Left lung (tissue), 4 donors: ENCODE measurements at regions not wholly inside any gene's neighbourhood (a gene's known extent, or its start where the extent isn't known, plus 50 kb on each side); places are given as distances from the start of the nearest gene placed in this dataset.

Experiments used
- ATAC-seq: fragments of 200-7000 bp; cut with Tn5 transposase; one replicate; pipeline ENCODE4 v1.9.1; 2020; ENCODE audit warnings: moderate library complexity
- DNase-seq, 4 donors: peaks; one replicate each; pipeline ENCODE4 v3.0.0-alpha.2; 2013 to 2020
- H3K27ac ChIP-seq, 2 donors: fragments of 200-600 bp; sonication (generic) in 1 of 2; one replicate each; pipeline versions ENCODE4 v1.5.0 to v1.8.0; 2020 to 2021
- H3K27me3 ChIP-seq, 2 donors: fragments of 200-600 bp; sonication (generic) in 1 of 2; one replicate each; pipeline versions ENCODE4 v1.5.0 to v1.8.0; 2020 to 2021
- H3K36me3 ChIP-seq, 2 donors: fragments of 200-600 bp; sonication (generic) in 1 of 2; one replicate each; pipeline versions ENCODE4 v1.5.0 to v1.8.0; 2020 to 2021
- H3K4me1 ChIP-seq, 2 donors: fragments of 200-600 bp; one replicate each; pipeline ENCODE4 v1.8.0; 2021
- H3K4me3 ChIP-seq, 2 donors: fragments of 200-600 bp; sonication (generic) in 1 of 2; one replicate each; pipeline versions ENCODE4 v1.5.0 to v1.8.0; 2020 to 2021; ENCODE audit warnings: mild to moderate bottlenecking in 1 of 2
- H3K9me3 ChIP-seq, 2 donors: fragments of 200-600 bp; sonication (generic) in 1 of 2; one replicate each; pipeline versions ENCODE4 v1.5.0 to v1.8.0; 2020 to 2021
- CTCF ChIP-seq, 2 donors: fragments of 200-600 bp; sonication (generic) in 1 of 2; IDR thresholded peaks; one replicate each; pipeline versions ENCODE4 v1.5.0 to v1.8.0; 2021; ENCODE audit warnings: antibody characterized with exemption in 2 of 2
- intact Hi-C, 2 donors: fragments of 100-400 bp; cut with DNase I; formaldehyde crosslinking; loops; one replicate each; pipeline versions ENCODE4 v1.11.2 to v1.14.2; 2022
- donor health status: DM: no; HTN: yes; CAD: no.
- donor health status: DM: no; HTN: no; CAD: no.

GRCh38 chr4:33065749-33066148 is 2345.6 kb downstream of the PCDH7 start:
- H3K4me1 ChIP-seq = no peaks in the 10 kb centered on the region
- intact Hi-C loops = no loop called here
- peaks cover 0 to 7% of the 10 kb centered on the region in 2 donors for H3K9me3 ChIP-seq
- H3K36me3 ChIP-seq = no peaks in the 10 kb centered on the region
- no peak overlapping the region for H3K27ac ChIP-seq
- no peak overlapping the region for H3K4me3 ChIP-seq
- no peak for TF ChIP-seq CTCF (IDR thresholded peaks at IDR 0.05)
- ATAC-seq = no peak
- DNase-seq = no peak
- H3K27me3 ChIP-seq = no peaks in the 10 kb centered on the region

GRCh38 chr4:33067221-33067620 is 2347.1 kb downstream of the PCDH7 start:
- Histone ChIP-seq H3K4me1 (no peaks in the 10 kb centered on the region), H3K4me3 (no peak overlapping the region), H3K27ac (no peak overlapping the region), H3K27me3 (no peaks in the 10 kb centered on the region), H3K36me3 (no peaks in the 10 kb centered on the region), H3K9me3 (peaks cover 0 to 7% of the 10 kb centered on the region in 2 donors)
- DNase-seq = no peak
- no peak for ATAC-seq
- intact Hi-C loops = no loop called here
- no peak for TF ChIP-seq CTCF (IDR thresholded peaks at IDR 0.05)

GRCh38 chr4:33068539-33068938 is 2348.4 kb downstream of the PCDH7 start:
- ATAC-seq = no peak

GRCh38 chr4:33071535-33071934 is 2351.4 kb downstream of the PCDH7 start:
- peaks cover 6% of the 10 kb centered on the region in 2 donors for H3K4me1 ChIP-seq
- intact Hi-C loops = no loop called here
- H3K36me3 ChIP-seq = no peaks in the 10 kb centered on the region
- no peaks in the 10 kb centered on the region for H3K27me3 ChIP-seq
- no peak overlapping the region for H3K4me3 ChIP-seq
- peaks cover 0 to 7% of the 10 kb centered on the region in 2 donors for H3K9me3 ChIP-seq
- no peak for TF ChIP-seq CTCF (IDR thresholded peaks at IDR 0.05)
- H3K27ac ChIP-seq = no peak overlapping the region
- DNase-seq = no peak
- no peak for ATAC-seq

More at GRCh38 chr4:33068539-33068938, 2348.4 kb downstream of the PCDH7 start:
- H3K9me3 ChIP-seq = peaks cover 0 to 7% of the 10 kb centered on the region in 2 donors
- no peak for DNase-seq
- H3K4me3 ChIP-seq = no peak overlapping the region
- intact Hi-C loops = no loop called here
- H3K4me1 ChIP-seq = peaks cover 0 to 5% of the 10 kb centered on the region in 2 donors
- H3K27ac ChIP-seq = no peak overlapping the region
- H3K36me3 ChIP-seq = no peaks in the 10 kb centered on the region
- TF ChIP-seq CTCF (IDR thresholded peaks at IDR 0.05) = no peak
- no peaks in the 10 kb centered on the region for H3K27me3 ChIP-seq

GRCh38 chr4:33072298-33073089 is 2352.3 kb downstream of the PCDH7 start:
- no peak overlapping the region for H3K27ac ChIP-seq
- intact Hi-C loops = no loop called here
- no peak overlapping the region for H3K4me3 ChIP-seq
- no peaks in the 10 kb centered on the region for H3K36me3 ChIP-seq
- H3K4me1 ChIP-seq = peaks cover 6% of the 10 kb centered on the region in 2 donors
- no peak for DNase-seq
- peaks cover 0 to 7% of the 10 kb centered on the region in 2 donors for H3K9me3 ChIP-seq
- TF ChIP-seq CTCF (IDR thresholded peaks at IDR 0.05) = no peak
- no peaks in the 10 kb centered on the region for H3K27me3 ChIP-seq
- ATAC-seq = no peak
